ENCODE measurements at regions not wholly inside any gene's neighbourhood (a gene's known extent, or its start where the extent isn't known, plus 50 kb on each side); places are given as distances from the start of the nearest gene placed in this dataset.

GRCh38 chr5:67502951-67503350, 306.4 kb upstream of the CD180 start (continued):
- TF ChIP-seq ATF3 (CRISPR knock-in tag; conservative IDR thresholded peaks at IDR 0.05): no peak
- no peak for TF ChIP-seq FOXP1 (CRISPR knock-in tag; IDR thresholded peaks at IDR 0.05; ENCODE audit: borderline replicate concordance)
- TF ChIP-seq ZNF219 (CRISPR knock-in tag; IDR thresholded peaks at IDR 0.05; ENCODE audit: borderline replicate concordance): no peak
- TF ChIP-seq OVOL2 (CRISPR knock-in tag; IDR thresholded peaks at IDR 0.05; ENCODE audit: borderline replicate concordance): no peak
- no peak for TF ChIP-seq GTF2I (CRISPR knock-in tag; conservative IDR thresholded peaks at IDR 0.05)
- no peak for TF ChIP-seq ZMAT4 (CRISPR knock-in tag; IDR thresholded peaks at IDR 0.05)

- Mint-ChIP-seq H3K27ac (no peak overlapping the region), H3K36me3 (peaks cover 15% of the 10 kb centered on the region), H3K27me3 (ENCODE audit: low read depth) (no peaks in the 10 kb centered on the region), H3K4me3 (no peak overlapping the region), H3K9me3 (peaks cover 17% of the 10 kb centered on the region), H3K4me1 (no peaks in the 10 kb centered on the region; the same call in 1 of the 2 replicates)
- ATAC-seq (no peak), DNase-seq (ENCODE audit: low spot score) (no peak)
- TF ChIP-seq FOXK1 (CRISPR knock-in tag; IDR thresholded peaks at IDR 0.05) (no peak), ZNF281 (CRISPR knock-in tag; IDR thresholded peaks at IDR 0.05) (no peak), TEAD4 (CRISPR knock-in tag; IDR thresholded peaks at IDR 0.05) (no peak), IRF2 (CRISPR knock-in tag; IDR thresholded peaks at IDR 0.05; ENCODE audit: borderline replicate concordance, low read depth) (no peak), TEAD1 (CRISPR knock-in tag; IDR thresholded peaks at IDR 0.05) (no peak), ZNF317 (CRISPR knock-in tag; IDR thresholded peaks at IDR 0.05; ENCODE audit: borderline replicate concordance, low read depth) (no peak), ZNF416 (CRISPR knock-in tag; IDR thresholded peaks at IDR 0.05) (no peak), MYBL2 (CRISPR knock-in tag; IDR thresholded peaks at IDR 0.05) (no peak), MAX (CRISPR knock-in tag; IDR thresholded peaks at IDR 0.05) (no peak), ZNF512 (CRISPR knock-in tag; IDR thresholded peaks at IDR 0.05; ENCODE audit: borderline replicate concordance) (no peak), E2F4 (CRISPR knock-in tag; IDR thresholded peaks at IDR 0.05; ENCODE audit: borderline replicate concordance, low read depth) (no peak), AFF4 (CRISPR knock-in tag; IDR thresholded peaks at IDR 0.05; ENCODE audit: borderline replicate concordance) (no peak), CREB1 (CRISPR knock-in tag; IDR thresholded peaks at IDR 0.05) (no peak), PREB (CRISPR knock-in tag; IDR thresholded peaks at IDR 0.05; ENCODE audit: borderline replicate concordance) (no peak), ZNF425 (CRISPR knock-in tag; conservative IDR thresholded peaks at IDR 0.05) (no peak)
- CTCF ChIA-PET: no interaction called here
- POLR2A ChIA-PET: no interaction called here
Observed at GRCh38 chr5:67496051-67496450, 299.5 kb upstream of the CD180 start.

Measured in WTC11 (cell line).